ENCODE measurements at regions not wholly inside any gene's neighbourhood (a gene's known extent, or its start where the extent isn't known, plus 50 kb on each side); places are given as distances from the start of the nearest gene placed in this dataset.
"Not testable (repeated sequence)": the region's sequence is repeated elsewhere in the genome, so short reads cannot be mapped to it uniquely, and the experiment has no call there.

- DNase-seq = no peak
Observed at GRCh38 chr7:81333536-81333935, 414.7 kb upstream of the SEMA3C start.

DNA sequence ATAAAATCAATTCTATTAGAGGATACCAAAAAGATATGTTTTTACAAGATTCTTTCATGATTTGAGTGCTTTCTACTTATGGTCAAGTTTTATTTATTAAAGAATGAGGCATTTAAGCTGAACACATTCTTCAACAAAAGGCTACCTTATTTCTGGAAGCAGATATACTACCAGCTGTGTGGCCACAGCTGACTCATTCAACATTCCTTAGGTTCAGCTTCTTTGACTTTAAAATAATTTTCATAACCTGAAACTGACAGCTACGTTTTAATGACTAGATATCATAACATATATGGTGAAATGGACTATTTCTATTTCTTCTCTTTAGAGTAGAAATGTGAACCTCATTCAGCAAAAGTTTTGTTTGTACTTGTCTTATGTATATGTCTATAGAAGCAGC, 414.2 kb upstream of the SEMA3C start:
- no peak for DNase-seq

DNA sequence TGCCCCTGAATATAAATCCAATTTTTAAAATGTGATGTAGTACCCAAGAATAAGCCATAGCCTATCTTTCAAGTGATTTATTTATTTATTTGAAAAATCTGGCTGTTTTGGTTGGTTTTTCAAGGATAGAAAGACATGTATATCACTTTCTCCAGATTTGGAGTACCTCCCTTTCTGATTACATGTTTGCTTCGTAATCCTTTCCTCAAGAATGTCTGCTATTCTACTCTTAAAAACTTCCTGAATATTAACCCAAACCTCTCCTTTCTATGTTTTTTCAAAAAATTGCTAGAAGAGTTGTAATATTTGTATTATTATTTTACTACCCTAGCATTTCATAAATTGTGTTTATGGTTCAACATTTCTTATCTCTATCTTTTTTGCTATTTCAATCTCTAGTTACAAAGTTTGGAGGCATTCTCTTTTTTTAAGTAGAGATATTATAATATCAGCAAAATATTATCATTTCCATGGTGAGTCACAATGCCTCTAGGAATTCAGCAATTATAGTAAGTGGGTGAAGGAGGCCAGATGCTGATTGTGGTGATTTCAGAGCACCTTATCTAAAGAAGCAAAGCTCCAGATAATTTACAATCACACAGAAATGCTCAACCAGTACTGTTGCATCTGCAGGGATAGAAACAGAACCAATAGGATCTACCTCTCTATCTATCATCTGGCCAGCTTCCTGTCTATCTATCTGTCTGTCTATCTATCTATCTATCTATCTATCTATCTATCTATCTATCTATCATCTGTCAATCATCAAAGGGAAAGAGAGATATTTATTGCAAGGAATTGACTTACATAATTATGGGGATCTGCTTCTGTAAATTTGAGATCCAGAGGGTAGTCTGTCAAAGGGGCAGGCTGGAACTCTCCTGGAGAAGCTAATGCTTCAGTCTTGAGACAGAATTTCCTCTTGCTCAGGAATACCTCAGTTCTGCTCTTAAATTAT, 412.5 kb upstream of the SEMA3C start:
- DNase-seq = no peak

DNA sequence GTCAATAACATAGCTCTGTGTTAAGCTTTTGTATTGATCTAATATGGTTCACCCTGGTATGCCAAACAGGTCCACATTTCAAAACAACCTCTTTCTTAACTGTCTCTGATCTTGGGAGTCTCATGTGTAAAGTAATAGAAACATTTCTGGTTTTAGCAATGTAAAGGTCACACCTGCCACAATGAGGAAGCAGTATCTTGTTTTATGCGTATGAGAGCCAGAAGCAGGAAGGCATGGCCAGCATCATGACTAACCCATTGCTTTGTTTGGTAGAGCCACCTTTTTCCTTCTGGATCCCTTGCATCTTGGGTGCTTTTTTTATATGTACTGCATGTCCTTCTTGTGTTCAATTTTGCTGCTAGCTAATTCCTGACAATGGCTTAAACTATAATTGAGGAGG, 411.3 kb upstream of the SEMA3C start:
- no peak for DNase-seq

- no peak for DNase-seq
Observed at GRCh38 chr7:81327468-81328266, 408.8 kb upstream of the SEMA3C start.

DNA sequence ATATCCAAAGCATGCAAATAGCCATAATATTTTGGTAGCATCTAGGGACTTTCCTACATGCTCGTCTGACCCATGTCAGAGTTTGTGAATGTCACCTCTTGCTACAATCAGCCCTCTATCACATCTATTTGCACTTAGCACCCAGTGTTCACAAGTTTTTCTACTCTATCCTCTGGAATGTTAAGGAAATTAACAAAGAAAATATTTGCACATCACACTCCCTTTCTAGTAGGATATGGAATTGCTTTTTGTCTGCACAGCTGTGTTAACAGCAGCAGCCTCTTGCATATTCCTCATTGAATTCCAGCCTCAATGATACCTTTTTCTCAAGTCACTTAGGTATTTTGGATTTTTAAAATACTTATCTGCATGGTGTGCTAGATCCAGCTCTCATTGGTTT, 403.1 kb upstream of the SEMA3C start:
- DNase-seq = no peak

- DNase-seq = no peak
Observed at GRCh38 chr7:81317741-81318140, 398.9 kb upstream of the SEMA3C start.

DNA sequence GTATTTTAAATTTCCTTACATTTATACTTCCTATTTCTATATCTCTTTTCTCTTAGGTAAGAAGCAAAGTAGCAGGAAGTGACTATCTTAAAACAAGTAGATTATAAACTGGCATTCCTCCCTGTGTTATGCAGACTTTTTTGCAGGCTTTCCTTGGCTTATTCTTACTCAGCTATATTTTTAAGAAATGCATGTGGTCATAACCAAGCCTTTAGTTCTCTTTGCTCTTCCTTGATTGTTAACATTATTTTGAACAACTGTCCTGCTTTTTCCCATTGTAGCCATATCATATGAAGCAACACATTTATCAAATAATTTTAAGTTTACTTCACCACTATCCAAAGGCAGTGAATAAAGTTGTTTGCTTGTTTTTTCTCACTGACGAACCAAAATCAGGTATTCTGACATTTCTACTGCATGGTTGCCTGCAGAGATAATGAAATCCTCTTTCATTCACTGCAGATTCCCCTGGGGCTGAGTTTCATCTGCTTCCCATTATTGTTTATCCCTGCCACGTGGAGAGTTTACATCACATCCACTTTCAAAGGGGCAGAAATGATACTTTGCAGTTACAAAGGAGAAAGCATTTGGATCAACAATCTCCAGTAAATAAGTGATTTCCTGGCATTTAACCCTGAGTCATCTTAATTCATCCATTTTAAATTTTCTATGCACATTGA, 389.9 kb upstream of the SEMA3C start:
- DNase-seq = no peak

DNA sequence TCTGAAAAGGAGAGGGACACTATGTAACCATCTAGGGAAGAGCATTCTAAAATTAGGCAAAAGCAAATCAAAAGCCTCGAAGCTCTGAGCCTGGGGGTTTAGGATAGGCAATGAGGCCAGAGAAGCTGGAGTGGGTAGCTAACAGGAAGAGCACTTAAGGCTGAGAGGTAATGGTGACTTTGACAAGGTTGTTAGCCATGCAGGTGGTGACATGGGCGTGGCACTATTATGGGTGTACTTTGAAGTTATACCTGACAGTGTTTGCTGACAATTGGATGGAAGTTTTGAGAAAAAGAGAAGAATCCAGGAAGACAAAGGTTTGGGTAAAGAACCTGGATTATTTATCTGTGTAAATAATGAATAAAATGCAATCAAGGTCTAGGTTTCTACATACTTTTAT, 383.0 kb upstream of the SEMA3C start:
- DNase-seq = no peak

DNA sequence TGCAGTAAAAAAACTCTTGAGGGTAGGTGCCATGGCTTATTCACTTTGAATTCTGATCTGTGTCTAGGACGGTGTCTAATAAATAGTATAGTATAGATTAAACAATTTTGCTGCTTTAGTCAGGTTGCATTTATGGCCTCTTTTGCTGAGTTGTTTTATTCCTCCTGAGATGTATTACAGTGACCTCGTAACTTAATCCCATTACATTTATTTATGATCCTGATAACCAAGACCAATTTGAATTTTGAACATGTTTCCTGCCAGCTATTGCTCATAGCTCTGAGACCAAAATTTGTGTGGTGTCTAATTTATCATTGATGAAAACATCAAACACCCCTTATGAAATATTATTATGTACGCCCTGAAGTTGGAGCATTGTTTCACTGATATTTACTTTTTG, 381.9 kb upstream of the SEMA3C start:
- no peak for DNase-seq

DNA sequence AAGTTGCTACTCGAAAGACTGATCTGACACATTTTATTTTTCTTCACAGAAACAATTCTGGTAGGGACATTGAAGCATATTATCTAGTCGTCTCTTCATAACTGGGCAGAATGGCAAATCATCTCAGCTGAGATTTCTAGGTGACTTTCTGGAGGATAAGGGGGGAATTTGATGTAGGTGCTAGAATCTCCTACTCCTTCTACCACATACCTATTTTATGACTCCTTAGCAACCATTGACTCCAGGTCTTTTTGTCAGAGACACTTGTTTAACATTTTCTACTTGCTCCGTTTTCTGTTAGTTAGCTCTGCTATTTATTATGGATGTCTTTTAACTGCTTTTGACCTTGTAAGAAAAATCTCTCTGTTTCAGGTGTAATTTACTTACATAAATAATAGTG, 380.9 kb upstream of the SEMA3C start:
- DNase-seq = no peak

DNA sequence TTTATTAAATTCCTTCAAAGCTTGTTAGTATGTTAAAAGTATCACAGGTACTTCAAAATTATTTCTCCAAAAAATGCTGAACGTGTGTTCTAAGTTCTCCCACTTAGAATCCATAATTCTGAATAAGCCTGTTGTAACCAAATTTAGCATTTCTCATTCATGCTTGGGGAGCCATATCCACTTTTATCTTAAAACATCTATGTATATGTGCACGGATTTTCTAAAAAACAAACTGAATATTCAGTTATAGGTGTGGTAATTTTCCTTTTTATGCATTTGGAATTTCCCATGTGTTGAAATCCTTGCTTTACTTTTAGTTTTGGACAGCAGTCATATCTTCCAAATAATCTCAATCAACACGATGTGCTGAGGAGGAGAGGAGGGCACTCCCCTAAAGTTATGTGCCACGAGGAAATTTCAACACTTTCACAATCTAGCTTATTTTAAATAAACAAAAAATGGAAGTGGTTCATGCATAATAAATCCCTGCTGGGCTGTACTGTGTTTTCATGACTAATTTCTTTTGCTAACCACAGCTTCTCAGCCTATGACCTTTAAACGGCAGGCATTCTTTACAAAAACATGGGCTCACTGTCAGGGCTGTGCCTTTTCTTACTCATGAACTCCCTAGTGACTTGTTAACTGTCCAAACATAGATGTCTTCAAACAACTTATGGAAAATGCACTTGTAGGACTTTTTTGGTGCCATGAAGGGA, 380.3 kb upstream of the SEMA3C start:
- DNase-seq = no peak

- no peak for DNase-seq
Observed at GRCh38 chr7:81297317-81297716, 378.5 kb upstream of the SEMA3C start.

- no peak for DNase-seq
Observed at GRCh38 chr7:81296726-81297125, 377.9 kb upstream of the SEMA3C start.

GRCh38 chr7:81294897-81295515, 376.2 kb upstream of the SEMA3C start:
- DNase-seq = no peak

DNA sequence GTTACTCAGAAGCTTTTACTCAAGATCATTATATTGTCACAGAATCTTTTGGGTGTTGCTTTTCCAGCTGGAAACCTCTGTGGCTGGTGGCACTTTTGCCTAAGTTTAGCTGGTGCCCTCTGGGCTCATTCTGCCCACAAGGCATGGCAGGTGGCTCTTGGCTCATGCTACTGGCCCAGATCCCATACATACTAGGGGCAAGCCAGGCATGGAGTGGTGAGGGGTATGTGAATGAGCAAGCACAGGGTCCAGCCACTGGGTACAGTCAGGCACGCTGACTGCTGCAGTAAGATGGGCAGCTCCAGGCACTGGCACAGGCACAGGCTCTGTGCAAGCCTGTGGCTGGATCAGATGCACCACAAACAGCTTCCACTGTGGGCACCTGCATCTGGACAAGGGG, 375.0 kb upstream of the SEMA3C start:
- no peak for DNase-seq

GRCh38 chr7:81286754-81287153, 367.9 kb upstream of the SEMA3C start:
- DNase-seq = not testable (repeated sequence)

GRCh38 chr7:81285142-81285871, 366.5 kb upstream of the SEMA3C start:
- no peak for DNase-seq

GRCh38 chr7:81284576-81284975, 365.7 kb upstream of the SEMA3C start:
- DNase-seq = no peak

DNA sequence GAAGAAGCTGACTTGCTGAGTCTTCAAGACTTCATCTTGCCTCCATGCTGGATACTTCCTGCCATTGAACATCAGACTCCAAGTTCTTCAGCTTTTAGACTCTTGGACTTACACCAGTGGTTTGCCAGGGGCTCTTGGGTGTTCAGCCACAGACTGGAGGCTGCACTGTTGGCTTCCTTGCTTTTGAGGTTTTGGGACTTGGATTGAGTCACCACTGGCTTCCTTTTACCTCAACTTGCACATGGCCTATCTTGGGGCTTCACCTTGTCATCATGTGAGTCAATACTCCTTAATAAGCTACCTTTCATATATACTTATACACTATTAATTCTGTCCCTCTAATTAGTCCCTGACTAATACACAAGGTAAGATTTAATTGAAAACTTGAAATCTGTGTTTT, 361.7 kb upstream of the SEMA3C start:
- DNase-seq = no peak

DNA sequence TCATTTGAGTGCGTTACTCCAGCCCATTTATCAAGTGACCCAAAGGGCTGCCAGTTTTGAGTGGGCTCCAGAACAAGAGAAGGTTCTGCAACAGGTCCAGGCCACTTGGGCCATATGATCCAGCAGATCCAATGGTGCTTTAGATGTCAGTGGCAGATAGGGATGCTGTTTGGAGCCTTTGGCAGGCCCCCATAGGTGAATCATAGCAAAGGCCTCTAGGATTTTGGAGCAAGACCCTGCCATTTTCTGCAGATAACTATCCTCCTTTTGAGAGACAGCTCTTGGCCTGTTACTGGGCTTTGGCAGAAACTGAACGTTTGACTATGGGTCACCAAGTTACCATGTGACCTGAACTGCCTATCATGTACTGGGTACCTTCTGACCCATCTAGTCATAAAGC, 358.8 kb upstream of the SEMA3C start:
- DNase-seq = no peak
